MCF 10A (cell line): ENCODE measurements at regions not wholly inside any gene's neighbourhood (a gene's known extent, or its start where the extent isn't known, plus 50 kb on each side); places are given as distances from the start of the nearest gene placed in this dataset.
A peak's percentile ranks its signal among the peaks of the same experiment; 100 is the strongest.

Experiments used
- BruUV-seq: library from RNA; stranded (reverse); fragments of 400-500 nt; replicated peaks from 2 replicates; lab custom pipeline; 2021; lab: Mats Ljungman, UMichigan
- CTCF ChIA-PET: fragments of 300-600 bp; sonication (Branson Sonifier 250); formaldehyde crosslinking; extraction: SDS; loops from one replicate; lab custom pipeline; 2021; ENCODE audit warnings: antibody characterized with exemption, inconsistent platforms; lab: Yijun Ruan, JAX
- POLR2A ChIA-PET: fragments of 300-600, 350-650 bp; sonication (Branson Sonifier 250); formaldehyde crosslinking; extraction: SDS; loops from one replicate; lab custom pipeline; 2020; ENCODE audit warnings: antibody characterized with exemption, inconsistent platforms; lab: Yijun Ruan, JAX
- DNase-seq: peaks from one replicate; pipeline ENCODE4 v3.0.0-alpha.2; 2018; ENCODE audit not compliant: unreplicated experiment
- H3K27ac Mint-ChIP-seq: one replicate; pipeline ENCODE4 v1.8.0; 2022; ENCODE audit warnings: mild to moderate bottlenecking, low read depth, mixed read lengths; ENCODE audit not compliant: unreplicated experiment
- H3K27me3 Mint-ChIP-seq: one replicate; pipeline ENCODE4 v1.8.0; 2022; ENCODE audit warnings: mixed read lengths; ENCODE audit not compliant: insufficient read depth, unreplicated experiment
- H3K36me3 Mint-ChIP-seq: one replicate; pipeline ENCODE4 v1.8.0; 2022; ENCODE audit warnings: mild to moderate bottlenecking, moderate library complexity, mixed read lengths; ENCODE audit not compliant: insufficient read depth, unreplicated experiment
- H3K4me1 Mint-ChIP-seq: one replicate; pipeline ENCODE4 v1.8.0; 2022; ENCODE audit warnings: mixed read lengths; ENCODE audit not compliant: insufficient read depth, unreplicated experiment
- H3K4me3 Mint-ChIP-seq: one replicate; pipeline ENCODE4 v1.8.0; 2022; ENCODE audit warnings: mild to moderate bottlenecking, moderate library complexity, mixed read lengths; ENCODE audit not compliant: unreplicated experiment
- H3K9me3 Mint-ChIP-seq: one replicate; pipeline ENCODE4 v1.8.0; 2022; ENCODE audit warnings: mixed read lengths; ENCODE audit not compliant: unreplicated experiment
- CTCF ChIP-seq: fragments of 200-600 bp; IDR thresholded peaks from one replicate; pipeline ENCODE4 v1.8.0; 2022; ENCODE audit warnings: antibody characterized with exemption, mild to moderate bottlenecking; ENCODE audit not compliant: unreplicated experiment
- intact Hi-C: fragments of 100-400 bp; cut with micrococcal nuclease; formaldehyde crosslinking; loops from 2 replicates; pipeline ENCODE4 v1.14.1; 2022

GRCh38 chr2:19009510-19009909, 348.9 kb downstream of the OSR1 start:
- no peaks in the 10 kb centered on the region for H3K9me3 Mint-ChIP-seq
- H3K36me3 Mint-ChIP-seq: no peaks in the 10 kb centered on the region
- TF ChIP-seq CTCF: no peak
- no peaks in the 10 kb centered on the region for H3K27me3 Mint-ChIP-seq
- H3K4me1 Mint-ChIP-seq: peaks cover 6% of the 10 kb centered on the region
- DNase-seq: no peak
- ChIA-PET CTCF (interaction anchor here (1.2 kb wide), 1 partner anchor 16 kb away, joined by 3 read pairs; no protein-coding TSS in a partner anchor), POLR2A (no interaction called here)
- intact Hi-C loops: no loop called here
- no peak overlapping the region for H3K27ac Mint-ChIP-seq
- no peak overlapping the region for H3K4me3 Mint-ChIP-seq
- BruUV-seq: no TSS peak

- H3K36me3 Mint-ChIP-seq: no peaks in the 10 kb centered on the region
- no peaks in the 10 kb centered on the region for H3K27me3 Mint-ChIP-seq
- BruUV-seq: no TSS peak
- H3K9me3 Mint-ChIP-seq: no peaks in the 10 kb centered on the region
- intact Hi-C loops: no loop called here
- H3K27ac Mint-ChIP-seq: no peak overlapping the region
- H3K4me1 Mint-ChIP-seq: no peaks in the 10 kb centered on the region
- ChIA-PET CTCF (no interaction called here), POLR2A (no interaction called here)
- no peak for DNase-seq
- no peak for TF ChIP-seq CTCF
- no peak overlapping the region for H3K4me3 Mint-ChIP-seq
Observed at GRCh38 chr2:19003554-19003953, 354.9 kb downstream of the OSR1 start.

- no TSS peak for BruUV-seq
- no peaks in the 10 kb centered on the region for H3K4me1 Mint-ChIP-seq
- intact Hi-C loops: no loop called here
- no peaks in the 10 kb centered on the region for H3K27me3 Mint-ChIP-seq
- POLR2A ChIA-PET: no interaction called here
- H3K9me3 Mint-ChIP-seq: no peaks in the 10 kb centered on the region
- no peak for TF ChIP-seq CTCF
- H3K36me3 Mint-ChIP-seq: peaks cover 5% of the 10 kb centered on the region
- H3K27ac Mint-ChIP-seq: no peak overlapping the region
- CTCF ChIA-PET: interaction anchor here (0.5 kb wide), 1 partner anchor 45 kb away, joined by 3 read pairs; no protein-coding TSS in a partner anchor
- H3K4me3 Mint-ChIP-seq: no peak overlapping the region
- DNase-seq: no peak
Observed at GRCh38 chr2:19000776-19001175, 357.6 kb downstream of the OSR1 start.

- Mint-ChIP-seq H3K36me3 (peaks cover 5% of the 10 kb centered on the region), H3K4me1 (no peaks in the 10 kb centered on the region), H3K27me3 (no peaks in the 10 kb centered on the region), H3K9me3 (no peaks in the 10 kb centered on the region), H3K4me3 (no peak overlapping the region), H3K27ac (peak overlapping the region; percentile 18)
- POLR2A ChIA-PET: no interaction called here
- intact Hi-C loops: no loop called here
- CTCF ChIA-PET: no interaction called here
- no TSS peak for BruUV-seq
- DNase-seq: no peak
- no peak for TF ChIP-seq CTCF
Observed at GRCh38 chr2:18999198-18999597, 359.2 kb downstream of the OSR1 start.
